ENCODE measurements at regions not wholly inside any gene's neighbourhood (a gene's known extent, or its start where the extent isn't known, plus 50 kb on each side); places are given as distances from the start of the nearest gene placed in this dataset.

GRCh38 chr6:115768500-115768899 lies 292.2 kb downstream of the FRK start:
- ATAC-seq (ENCODE audit: low read depth) (no peak), DNase-seq (no peak)
- Mint-ChIP-seq H3K9me3 (no peaks in the 10 kb centered on the region), H3K27ac (no peak overlapping the region), H3K36me3 (ENCODE audit: low read depth) (no peaks in the 10 kb centered on the region), H3K4me1 (no peaks in the 10 kb centered on the region), H3K4me3 (no peak overlapping the region), H3K27me3 (no peaks in the 10 kb centered on the region)
- POLR2A ChIA-PET, result no interaction called here
- TF ChIP-seq, protein P1, sequence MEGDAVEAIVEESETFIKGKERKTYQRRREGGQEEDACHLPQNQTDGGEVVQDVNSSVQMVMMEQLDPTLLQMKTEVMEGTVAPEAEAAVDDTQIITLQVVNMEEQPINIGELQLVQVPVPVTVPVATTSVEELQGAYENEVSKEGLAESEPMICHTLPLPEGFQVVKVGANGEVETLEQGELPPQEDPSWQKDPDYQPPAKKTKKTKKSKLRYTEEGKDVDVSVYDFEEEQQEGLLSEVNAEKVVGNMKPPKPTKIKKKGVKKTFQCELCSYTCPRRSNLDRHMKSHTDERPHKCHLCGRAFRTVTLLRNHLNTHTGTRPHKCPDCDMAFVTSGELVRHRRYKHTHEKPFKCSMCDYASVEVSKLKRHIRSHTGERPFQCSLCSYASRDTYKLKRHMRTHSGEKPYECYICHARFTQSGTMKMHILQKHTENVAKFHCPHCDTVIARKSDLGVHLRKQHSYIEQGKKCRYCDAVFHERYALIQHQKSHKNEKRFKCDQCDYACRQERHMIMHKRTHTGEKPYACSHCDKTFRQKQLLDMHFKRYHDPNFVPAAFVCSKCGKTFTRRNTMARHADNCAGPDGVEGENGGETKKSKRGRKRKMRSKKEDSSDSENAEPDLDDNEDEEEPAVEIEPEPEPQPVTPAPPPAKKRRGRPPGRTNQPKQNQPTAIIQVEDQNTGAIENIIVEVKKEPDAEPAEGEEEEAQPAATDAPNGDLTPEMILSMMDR (IDR thresholded peaks at IDR 0.05), result no peak
- intact Hi-C loops (cut with micrococcal nuclease), result no loop called here
- CTCF ChIA-PET, result no interaction called here

DNA sequence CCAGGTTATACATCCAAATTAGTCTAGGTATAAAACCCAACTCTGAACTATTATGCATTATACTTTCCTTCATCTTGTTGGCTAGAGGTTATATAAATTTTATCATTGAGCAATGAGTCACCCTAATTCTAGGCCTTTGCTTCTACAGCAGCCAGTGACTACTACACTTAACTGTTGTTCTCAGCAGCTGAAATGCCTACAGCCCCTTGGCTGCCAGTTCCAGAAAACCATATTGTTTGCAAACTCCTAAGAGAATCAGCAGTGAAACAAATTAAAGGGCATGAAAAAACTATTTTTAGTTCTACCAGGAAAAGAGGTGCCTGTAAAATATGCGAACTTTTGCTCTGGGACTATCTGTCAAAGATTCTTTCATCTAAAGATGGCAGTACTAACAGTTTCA lies 292.8 kb downstream of the FRK start:
- Mint-ChIP-seq H3K27ac (no peak overlapping the region), H3K4me3 (no peak overlapping the region), H3K4me1 (no peaks in the 10 kb centered on the region), H3K9me3 (no peaks in the 10 kb centered on the region), H3K27me3 (no peaks in the 10 kb centered on the region), H3K36me3 (ENCODE audit: low read depth) (no peaks in the 10 kb centered on the region)
- ChIA-PET CTCF (no interaction called here), POLR2A (no interaction called here)
- TF ChIP-seq, protein P1 (IDR thresholded peaks at IDR 0.05), result no peak
- ATAC-seq (ENCODE audit: low read depth), result no peak
- no peak for DNase-seq
- intact Hi-C loops (cut with micrococcal nuclease), result no loop called here

GRCh38 chr6:115766745-115767462 lies 293.8 kb downstream of the FRK start:
- H3K9me3 Mint-ChIP-seq, result peaks cover 4% of the 10 kb centered on the region
- H3K27me3 Mint-ChIP-seq, result no peaks in the 10 kb centered on the region
- H3K27ac Mint-ChIP-seq, result no peak overlapping the region
- DNase-seq (no peak), ATAC-seq (ENCODE audit: low read depth) (no peak)
- TF ChIP-seq, protein P1 (IDR thresholded peaks at IDR 0.05), result no peak
- intact Hi-C loops (cut with micrococcal nuclease), result no loop called here
- H3K4me3 Mint-ChIP-seq, result no peak overlapping the region
- no peaks in the 10 kb centered on the region for H3K4me1 Mint-ChIP-seq
- ChIA-PET CTCF (no interaction called here), POLR2A (no interaction called here)
- no peaks in the 10 kb centered on the region for H3K36me3 Mint-ChIP-seq (ENCODE audit: low read depth)

DNA sequence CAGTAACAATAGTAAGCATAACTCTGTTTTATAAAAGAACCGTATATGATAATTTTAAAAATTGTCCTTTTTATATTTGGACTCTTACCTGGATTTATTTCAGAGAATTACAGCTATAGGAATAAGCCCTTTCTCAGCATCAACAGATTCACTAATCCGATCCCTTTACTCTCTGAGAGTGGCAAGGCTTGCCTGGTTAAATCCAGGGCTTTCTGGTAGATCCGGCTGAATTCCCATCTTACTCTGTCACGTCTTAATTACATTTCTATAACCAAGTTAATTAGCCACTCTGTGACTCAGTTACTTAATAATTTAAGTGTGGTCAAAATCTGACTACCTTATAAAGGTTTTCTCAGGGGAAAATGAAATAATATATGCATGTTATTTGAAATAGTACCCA lies 294.7 kb downstream of the FRK start:
- ATAC-seq (ENCODE audit: low read depth) (no peak), DNase-seq (no peak)
- Mint-ChIP-seq H3K4me3 (no peak overlapping the region), H3K9me3 (peaks cover 4% of the 10 kb centered on the region), H3K27ac (no peak overlapping the region), H3K27me3 (no peaks in the 10 kb centered on the region), H3K36me3 (ENCODE audit: low read depth) (no peaks in the 10 kb centered on the region), H3K4me1 (no peaks in the 10 kb centered on the region)
- TF ChIP-seq, protein P1 (IDR thresholded peaks at IDR 0.05), result no peak
- intact Hi-C loops (cut with micrococcal nuclease), result no loop called here
- CTCF ChIA-PET, result no interaction called here
- POLR2A ChIA-PET, result no interaction called here

- ChIA-PET POLR2A (no interaction called here), CTCF (no interaction called here)
- intact Hi-C loops (cut with micrococcal nuclease), result no loop called here
- no peak for ATAC-seq (ENCODE audit: low read depth)
- Mint-ChIP-seq H3K4me3 (no peak overlapping the region), H3K27me3 (no peaks in the 10 kb centered on the region), H3K9me3 (peaks cover 4% of the 10 kb centered on the region), H3K27ac (no peak overlapping the region), H3K36me3 (ENCODE audit: low read depth) (no peaks in the 10 kb centered on the region), H3K4me1 (no peaks in the 10 kb centered on the region)
- DNase-seq, result no peak
- TF ChIP-seq, protein P1 (IDR thresholded peaks at IDR 0.05), result no peak
Observed at GRCh38 chr6:115759051-115759450, 301.6 kb downstream of the FRK start.
